Coronary artery (tissue), 2 donors: ENCODE measurements at regions not wholly inside any gene's neighbourhood (a gene's known extent, or its start where the extent isn't known, plus 50 kb on each side); places are given as distances from the start of the nearest gene placed in this dataset.
"Not testable (repeated sequence)": the region's sequence is repeated elsewhere in the genome, so short reads cannot be mapped to it uniquely, and the experiment has no call there.

Source experiments
- DNase-seq: peaks from one replicate; pipeline ENCODE4 v3.0.0-alpha.2; 2017; ENCODE audit warnings: low spot score
- H3K27ac ChIP-seq, 2 donors: fragments of 200-600 bp; sonication (generic); one replicate each; pipeline ENCODE4 v1.5.1; 2016 to 2019
- H3K4me3 ChIP-seq: fragments of 200-600 bp; sonication (generic); 2 replicates; pipeline ENCODE4 v1.5.1; 2016; ENCODE audit warnings: mild to moderate bottlenecking, moderate library complexity
- TF ChIP-seq, protein P1 (sequence below): fragments of 200-600 bp; sonication (generic); IDR thresholded peaks from one replicate; pipeline ENCODE4 v1.5.1; 2019; ENCODE audit warnings: antibody characterized with exemption

DNA sequence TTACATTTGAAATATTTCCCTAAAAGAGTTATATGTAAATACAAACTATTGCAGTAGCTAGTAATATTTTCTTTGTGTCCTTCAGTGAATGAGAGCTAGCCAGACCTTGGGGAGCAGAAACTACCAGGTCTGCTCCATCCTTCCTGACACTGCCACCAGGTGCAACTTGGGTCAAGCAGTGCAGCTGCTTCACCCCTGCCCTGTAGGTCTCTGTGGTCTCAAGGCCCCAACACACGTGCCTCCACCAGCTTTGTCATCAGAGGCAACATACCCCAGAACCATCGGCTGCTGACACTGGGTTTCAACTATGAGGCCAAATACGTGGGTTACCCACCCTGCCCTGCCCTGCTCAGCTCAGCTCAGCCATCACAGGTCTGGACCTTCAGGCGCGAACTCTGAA is 181.6 kb downstream of the FCRL5 start:
- TF ChIP-seq, protein P1, sequence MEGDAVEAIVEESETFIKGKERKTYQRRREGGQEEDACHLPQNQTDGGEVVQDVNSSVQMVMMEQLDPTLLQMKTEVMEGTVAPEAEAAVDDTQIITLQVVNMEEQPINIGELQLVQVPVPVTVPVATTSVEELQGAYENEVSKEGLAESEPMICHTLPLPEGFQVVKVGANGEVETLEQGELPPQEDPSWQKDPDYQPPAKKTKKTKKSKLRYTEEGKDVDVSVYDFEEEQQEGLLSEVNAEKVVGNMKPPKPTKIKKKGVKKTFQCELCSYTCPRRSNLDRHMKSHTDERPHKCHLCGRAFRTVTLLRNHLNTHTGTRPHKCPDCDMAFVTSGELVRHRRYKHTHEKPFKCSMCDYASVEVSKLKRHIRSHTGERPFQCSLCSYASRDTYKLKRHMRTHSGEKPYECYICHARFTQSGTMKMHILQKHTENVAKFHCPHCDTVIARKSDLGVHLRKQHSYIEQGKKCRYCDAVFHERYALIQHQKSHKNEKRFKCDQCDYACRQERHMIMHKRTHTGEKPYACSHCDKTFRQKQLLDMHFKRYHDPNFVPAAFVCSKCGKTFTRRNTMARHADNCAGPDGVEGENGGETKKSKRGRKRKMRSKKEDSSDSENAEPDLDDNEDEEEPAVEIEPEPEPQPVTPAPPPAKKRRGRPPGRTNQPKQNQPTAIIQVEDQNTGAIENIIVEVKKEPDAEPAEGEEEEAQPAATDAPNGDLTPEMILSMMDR, result no peak
- Histone ChIP-seq H3K4me3 (no peak overlapping the region), H3K27ac (no peak overlapping the region)
- DNase-seq, result no peak

DNA sequence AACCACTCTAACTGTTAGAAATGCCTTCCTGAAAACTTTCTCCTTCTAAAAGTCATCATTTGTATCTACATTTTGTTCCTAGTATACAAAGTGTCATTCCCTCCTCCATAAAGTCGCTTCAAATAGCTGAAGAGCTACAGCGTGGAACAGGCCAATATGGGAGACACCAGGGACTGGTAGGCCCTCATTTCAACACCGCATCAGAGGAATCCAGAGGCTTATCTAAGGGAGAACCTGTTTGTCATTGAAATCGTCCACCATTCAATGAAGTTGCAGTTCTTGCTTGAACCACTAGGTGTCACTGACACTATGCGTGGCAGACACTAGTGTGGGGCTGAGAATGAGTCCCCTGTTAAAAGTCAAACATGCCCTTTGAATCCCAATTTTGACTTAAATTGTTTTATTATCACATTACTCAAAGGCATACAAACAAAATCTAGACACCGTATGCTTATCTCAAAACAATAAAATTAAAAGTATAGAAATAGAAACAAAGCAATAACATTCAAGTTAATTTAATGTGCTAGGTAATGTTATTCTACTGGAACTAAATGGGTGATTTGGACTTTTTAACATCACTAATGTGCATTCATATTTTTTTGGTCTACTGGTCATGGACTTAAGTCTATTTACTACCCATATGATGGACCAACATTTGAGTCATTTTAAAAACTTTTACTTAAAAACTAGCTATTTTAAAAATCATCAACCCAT is 182.3 kb downstream of the FCRL5 start:
- H3K27ac ChIP-seq, result no peak overlapping the region
- TF ChIP-seq, protein P1, result peak; percentile 69
- DNase-seq, result no peak
- H3K4me3 ChIP-seq, result no peak overlapping the region

DNA sequence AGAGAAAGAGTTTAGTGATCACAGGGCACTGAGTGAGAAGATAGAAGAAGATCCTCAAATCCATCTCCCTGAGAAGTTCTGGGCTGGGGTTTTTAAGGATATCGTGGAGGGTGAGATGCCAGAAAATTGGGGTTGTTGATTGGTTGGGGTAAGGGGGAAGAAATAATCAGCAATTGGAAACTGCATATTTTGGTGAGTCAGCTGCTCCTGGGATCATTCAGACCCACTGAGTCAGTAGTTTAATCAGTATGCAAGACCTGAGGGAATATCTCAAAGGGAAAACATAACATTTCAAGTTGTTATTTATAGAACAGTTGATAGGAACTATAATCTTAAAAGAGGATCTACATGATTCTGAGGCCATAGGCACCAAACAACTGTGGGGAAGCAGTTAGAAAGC is 183.4 kb downstream of the FCRL5 start:
- DNase-seq, H3K4me3 ChIP-seq, H3K27ac ChIP-seq: not testable (repeated sequence)

DNA sequence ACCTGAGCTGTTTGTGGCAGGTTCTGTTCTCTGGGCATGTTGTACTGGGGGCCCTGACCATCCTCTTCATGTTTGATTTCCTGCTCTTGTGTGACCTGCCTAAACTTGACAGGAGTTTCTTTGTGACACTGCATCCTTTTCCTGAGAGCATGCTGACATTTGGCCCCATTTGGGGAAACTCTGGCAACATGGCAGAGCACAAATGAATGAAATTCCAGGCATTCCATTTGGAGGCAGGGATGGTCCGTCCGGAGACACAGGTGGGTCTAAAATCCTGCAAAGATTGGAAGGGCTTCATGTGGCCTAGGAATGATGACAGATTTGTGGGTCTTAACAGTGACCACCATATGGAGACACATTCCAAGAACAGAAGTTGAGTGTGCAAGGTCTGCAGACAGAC is 184.0 kb downstream of the FCRL5 start:
- H3K27ac ChIP-seq, result no peak overlapping the region
- DNase-seq, result no peak
- H3K4me3 ChIP-seq, result no peak overlapping the region
- TF ChIP-seq, protein P1, result no peak

DNA sequence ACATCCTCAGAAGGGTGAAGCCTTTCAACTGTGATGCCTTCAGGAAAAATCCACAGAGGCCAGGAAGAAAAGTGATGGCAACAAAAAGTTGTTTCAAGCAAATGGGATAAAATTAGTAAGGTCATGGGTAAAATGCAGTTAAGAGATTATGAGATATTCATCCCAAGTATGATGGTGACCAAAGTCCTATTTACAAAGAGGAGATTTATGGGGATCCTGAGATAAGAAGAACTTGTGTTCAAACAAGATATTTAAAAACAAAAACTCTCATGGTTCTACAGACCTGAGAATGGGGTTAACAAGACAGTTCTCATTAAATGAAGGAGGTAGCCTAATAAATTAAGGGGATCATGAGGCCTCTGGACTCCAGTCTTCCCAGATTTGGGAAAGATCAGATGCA is 184.4 kb downstream of the FCRL5 start:
- no peak for DNase-seq
- Histone ChIP-seq H3K27ac (no peak overlapping the region), H3K4me3 (no peak overlapping the region)
- TF ChIP-seq, protein P1, result no peak

DNA sequence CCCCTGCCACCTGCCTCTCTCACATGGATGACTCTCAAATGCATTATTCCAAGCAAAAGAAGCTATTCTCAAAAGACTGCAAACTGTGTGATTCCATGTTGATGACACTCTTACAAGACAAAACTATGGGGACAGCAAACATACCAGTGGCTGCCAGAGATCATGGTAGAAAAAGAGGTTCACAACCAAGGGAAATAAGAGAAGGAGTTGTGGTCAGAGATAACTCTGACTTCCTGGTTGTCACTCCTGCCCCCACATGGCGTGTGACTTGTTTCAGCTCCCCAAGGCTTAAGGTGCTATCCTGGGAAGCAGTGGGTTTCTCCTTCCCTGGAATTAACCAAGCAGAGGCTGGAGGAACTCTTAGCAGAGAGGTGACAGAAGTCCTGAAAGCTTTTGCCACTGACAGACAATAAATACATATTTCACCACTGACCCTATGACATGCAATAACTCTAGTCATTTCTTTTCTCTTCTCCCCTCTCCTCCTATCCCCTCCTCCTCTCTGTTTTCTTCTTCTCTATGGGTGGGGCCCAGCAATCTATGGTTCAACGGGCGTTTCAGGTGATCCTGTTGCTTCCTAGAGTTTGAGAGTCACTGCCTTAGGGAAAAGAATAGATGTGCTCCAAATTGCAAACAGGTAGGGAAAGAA is 185.1 kb downstream of the FCRL5 start:
- DNase-seq, result no peak
- Histone ChIP-seq H3K27ac (no peak overlapping the region), H3K4me3 (no peak overlapping the region)
- TF ChIP-seq, protein P1, result no peak

DNA sequence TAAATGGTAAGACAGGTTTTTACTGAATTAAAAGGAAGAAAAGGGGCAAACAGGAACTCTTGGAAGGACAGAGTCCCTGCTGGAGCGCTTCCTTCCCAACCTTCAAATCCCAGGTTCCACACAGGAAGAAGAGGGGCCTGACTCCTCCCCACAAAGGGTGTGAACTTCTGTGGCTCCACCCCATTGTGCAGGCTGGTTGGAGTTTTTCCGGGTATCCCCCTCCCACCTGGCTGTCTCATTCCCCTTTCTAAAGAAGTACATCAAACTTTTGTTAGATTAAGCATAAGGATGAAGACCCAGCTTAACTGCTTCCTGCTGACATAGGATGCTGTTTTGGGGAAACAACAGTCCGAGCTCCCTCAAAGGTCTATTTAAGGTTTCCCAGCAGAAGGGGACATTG is 187.7 kb downstream of the FCRL5 start:
- TF ChIP-seq, protein P1, result no peak
- DNase-seq, result no peak
- no peak overlapping the region for H3K27ac ChIP-seq
- no peak overlapping the region for H3K4me3 ChIP-seq
